ENCODE measurements at regions not wholly inside any gene's neighbourhood (a gene's known extent, or its start where the extent isn't known, plus 50 kb on each side); places are given as distances from the start of the nearest gene placed in this dataset.

- DNase-seq (ENCODE audit: low read depth): no peak
Measured at GRCh38 chr4:35867057-35867456, 377.3 kb downstream of the ARAP2 start.

DNA sequence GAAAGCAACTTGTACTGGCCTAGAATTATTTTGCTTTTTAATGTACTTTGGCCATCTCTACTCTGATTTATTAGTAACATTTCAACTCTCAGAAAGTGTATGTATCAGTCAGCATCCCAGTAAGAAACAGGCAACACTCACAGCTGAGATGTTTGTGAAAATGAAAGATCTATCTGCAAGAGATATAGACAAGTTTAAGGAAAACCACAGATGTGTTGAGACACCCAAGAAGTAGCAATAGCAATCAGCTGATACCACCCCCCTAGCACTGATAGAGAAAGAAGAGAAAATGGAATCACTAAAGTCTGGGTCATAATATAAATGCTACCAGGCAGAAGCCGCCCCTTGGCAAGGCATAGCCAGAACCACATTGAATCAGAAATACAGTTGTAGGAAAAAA lies 372.0 kb downstream of the ARAP2 start:
- DNase-seq (ENCODE audit: low read depth): no peak

GRCh38 chr4:35879479-35879878 lies 364.8 kb downstream of the ARAP2 start:
- no peak for DNase-seq (ENCODE audit: low read depth)

DNA sequence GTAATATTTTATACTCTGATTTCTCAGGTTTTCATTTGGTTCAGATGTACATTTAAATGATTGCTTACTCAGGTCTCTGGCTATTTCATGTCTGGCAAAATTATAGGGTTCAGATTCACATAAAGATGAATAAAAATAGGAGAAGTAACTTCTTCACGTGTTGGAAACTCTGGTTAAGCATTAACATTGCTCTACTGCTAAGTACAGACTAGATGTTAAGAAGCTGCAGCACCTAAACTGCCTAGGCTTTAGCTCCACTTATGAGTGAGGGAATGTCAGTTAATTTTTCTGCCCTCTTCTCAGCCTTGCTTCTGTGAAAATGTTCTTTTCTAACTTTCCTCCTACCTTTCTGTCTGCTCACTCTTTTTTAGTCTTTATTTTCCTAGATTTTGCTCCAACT lies 361.2 kb downstream of the ARAP2 start:
- DNase-seq (ENCODE audit: low read depth): no peak

DNA sequence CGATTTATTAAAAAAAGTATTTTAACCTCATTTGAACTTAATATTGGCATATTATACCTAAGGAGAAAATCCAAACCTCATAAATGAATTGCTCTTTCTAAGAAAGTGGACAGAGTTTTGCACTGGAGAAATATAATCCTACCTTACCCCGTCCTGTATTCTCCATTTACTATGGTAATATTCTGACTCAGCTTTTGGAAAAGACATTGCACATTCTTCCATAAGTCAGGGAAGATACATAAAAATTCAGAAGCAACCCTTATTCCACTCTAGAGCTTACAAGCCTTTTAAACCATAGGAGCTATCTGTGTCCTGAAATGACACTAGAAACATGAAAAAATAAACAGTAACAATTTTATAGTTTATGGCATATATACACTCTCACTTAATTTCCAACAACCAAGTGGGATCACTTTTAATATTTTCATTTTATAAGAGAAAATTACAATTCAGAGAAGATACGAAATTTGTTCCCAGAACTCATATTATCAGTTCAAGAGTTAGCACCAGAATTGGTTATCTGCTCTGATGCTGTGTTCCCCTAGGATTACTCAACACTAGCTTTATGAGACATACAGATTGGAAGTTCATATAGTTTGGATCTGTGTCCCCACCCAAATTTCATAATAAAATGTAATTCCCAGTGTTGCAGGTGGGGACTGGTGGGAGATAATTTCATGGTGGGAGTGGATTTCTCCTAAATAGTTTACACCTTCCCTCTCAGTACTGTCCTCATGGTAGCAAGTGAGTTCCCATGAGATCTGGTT lies 359.4 kb downstream of the ARAP2 start:
- DNase-seq (ENCODE audit: low read depth): no peak

DNA sequence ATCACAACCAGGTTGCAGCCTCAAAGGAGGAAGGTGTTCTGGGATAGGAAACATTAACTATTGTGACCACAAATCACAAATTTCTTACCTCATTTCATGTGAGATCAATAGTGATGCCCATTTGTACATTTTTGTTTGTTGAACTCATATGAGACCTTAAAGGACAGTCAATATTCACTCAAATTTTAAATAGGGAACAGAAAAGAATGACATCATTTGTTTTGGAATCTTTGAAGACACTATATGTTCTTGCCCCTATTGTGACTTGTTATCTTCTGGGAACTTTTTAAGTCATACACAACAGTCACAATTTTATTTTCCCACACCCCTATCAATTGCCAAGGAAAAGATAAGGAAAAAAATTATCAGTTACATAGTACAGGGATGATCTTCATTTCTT lies 346.5 kb downstream of the ARAP2 start:
- DNase-seq (ENCODE audit: low read depth): no peak

GRCh38 chr4:35900286-35901243 lies 343.7 kb downstream of the ARAP2 start:
- no peak for DNase-seq (ENCODE audit: low read depth)

DNA sequence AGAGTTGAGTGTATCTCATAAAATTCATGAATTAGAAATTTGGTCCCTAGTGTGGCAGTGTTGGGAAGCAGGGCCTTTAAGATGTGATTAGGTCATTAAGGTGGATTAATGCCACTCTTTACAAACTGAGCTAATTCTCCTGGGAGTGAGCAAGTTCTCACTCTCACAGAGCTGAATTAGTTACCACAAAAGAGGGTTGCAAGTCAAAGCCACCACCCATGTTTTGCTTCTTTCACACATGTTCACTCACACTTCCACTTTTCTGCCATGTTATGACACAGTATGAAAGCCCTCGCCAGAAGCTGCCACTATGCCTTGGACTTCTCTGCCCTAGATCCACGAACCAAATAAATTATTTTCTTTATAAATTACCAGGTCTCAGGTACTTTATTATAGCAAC lies 332.1 kb downstream of the ARAP2 start:
- DNase-seq (ENCODE audit: low read depth): no peak

- DNase-seq (ENCODE audit: low read depth): no peak
Measured at GRCh38 chr4:35918491-35918977, 325.8 kb downstream of the ARAP2 start.

- no peak for DNase-seq (ENCODE audit: low read depth)
Measured at GRCh38 chr4:35925806-35926205, 318.5 kb downstream of the ARAP2 start.

DNA sequence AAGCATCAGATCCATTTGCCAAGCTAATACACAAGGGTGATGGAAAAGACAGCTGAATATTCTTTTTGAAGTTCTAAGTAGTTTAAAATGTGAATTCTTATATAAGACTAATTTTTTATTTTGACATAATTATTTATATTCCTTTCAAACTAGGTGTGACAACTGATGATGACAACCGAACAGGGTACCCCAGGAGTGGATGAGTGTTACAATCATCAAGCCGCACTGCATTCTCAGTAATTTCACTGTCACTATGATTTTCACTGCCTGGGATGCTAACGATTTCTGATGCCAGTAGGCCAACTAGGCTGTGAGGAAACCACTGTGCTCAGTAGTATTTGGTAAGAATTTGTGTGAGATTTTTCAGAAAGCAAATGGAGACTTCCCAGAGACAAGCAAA lies 317.5 kb downstream of the ARAP2 start:
- no peak for DNase-seq (ENCODE audit: low read depth)

GRCh38 chr4:35933901-35934300 lies 310.4 kb downstream of the ARAP2 start:
- no peak for DNase-seq (ENCODE audit: low read depth)

GRCh38 chr4:35934320-35934981 lies 309.9 kb downstream of the ARAP2 start:
- no peak for DNase-seq (ENCODE audit: low read depth)

DNA sequence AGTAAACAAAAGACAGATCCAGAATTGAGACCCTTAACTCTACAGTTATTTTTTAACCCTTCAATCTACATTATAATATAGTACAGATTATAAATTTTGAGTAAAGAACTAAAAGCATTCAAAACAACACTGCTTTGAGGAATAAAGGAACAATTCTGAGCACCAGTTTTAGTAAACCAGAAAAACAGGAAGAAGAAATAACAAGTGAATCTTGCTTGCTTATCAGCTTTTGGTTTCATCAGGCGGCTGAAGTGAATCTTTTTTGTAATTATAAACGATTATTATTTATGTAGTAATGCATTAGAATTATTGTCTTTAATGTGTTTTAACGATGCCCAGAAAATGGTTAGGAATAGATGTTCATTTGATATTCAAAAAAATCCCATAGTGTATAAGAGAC lies 305.4 kb downstream of the ARAP2 start:
- no peak for DNase-seq (ENCODE audit: low read depth)

DNA sequence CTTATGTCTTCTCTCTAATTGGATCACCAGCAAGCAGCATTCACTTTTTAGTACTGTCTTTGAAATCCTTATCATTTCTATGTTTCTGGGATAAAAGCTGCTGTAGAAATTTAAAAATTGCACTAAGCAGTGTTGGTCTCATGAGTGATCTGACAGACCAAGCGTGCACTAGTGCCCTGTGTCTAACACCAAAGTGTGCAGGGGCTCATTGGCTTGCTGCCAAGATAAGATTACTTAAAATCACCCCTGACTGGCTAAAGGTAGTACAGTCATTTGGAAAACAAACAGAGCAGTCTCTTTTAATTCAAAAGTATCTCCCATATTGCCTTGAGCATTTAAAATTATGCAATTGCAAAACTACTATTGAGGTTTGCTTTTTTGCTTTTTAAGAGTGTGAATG lies 304.6 kb downstream of the ARAP2 start:
- DNase-seq (ENCODE audit: low read depth): no peak

DNA sequence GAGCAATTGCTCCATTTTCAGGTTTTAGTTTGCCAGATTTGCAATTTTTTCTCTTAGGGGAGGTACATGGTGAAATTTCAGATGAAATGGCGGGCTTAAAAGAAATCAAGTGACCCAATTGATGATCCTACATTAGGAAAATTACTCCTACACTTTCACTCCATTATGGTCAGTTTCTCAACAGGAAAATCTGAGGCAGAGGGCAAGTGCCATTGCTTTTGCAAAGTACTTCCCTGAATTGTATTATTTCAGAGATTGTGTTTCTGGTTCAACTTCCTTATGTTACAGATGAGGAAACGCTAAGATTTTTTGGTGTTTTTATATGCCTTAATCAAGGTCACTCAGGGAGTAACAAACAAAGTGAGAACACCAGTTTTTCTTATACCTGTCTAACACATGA lies 302.2 kb downstream of the ARAP2 start:
- DNase-seq (ENCODE audit: low read depth): no peak

GRCh38 chr4:35943606-35944005 lies 300.7 kb downstream of the ARAP2 start:
- DNase-seq (ENCODE audit: low read depth): no peak

DNA sequence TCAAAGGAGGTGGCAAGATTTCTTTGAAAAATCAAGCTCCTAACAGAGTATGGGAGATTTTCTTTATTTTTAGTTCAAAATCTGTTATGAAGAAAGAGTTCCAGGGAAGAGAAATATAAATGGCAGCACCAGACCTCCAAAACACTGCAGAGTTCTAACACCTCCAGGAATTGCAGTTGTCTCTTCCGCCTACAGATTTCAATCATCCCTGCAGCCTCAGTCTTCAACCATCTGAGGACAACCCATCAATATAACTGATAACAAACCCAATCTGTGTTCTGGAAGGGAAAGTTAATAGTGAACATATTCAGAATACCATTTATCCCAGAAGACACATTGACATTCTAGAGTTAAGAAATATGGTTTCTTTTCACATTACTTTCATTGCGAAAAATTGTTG lies 296.1 kb downstream of the ARAP2 start:
- DNase-seq (ENCODE audit: low read depth): no peak

DNA sequence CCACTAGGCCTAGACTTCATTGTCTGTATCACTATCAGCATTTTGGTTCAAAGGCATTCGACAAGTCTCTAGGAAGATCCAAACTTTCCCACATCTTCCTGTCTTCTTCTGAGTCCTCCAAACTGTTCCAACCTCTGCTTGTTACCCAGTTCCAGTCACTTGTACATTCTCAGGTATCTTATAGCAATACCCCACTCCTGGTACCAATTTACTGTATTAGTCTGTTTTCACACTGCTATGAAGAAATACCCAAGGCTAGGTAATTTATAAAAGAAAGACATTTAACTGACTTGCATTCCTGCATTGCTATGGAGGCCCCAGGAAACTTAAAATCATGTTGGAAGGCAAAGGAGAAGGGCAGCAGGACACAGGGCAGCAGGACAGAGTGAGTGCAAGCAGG lies 293.9 kb downstream of the ARAP2 start:
- DNase-seq (ENCODE audit: low read depth): no peak

DNA sequence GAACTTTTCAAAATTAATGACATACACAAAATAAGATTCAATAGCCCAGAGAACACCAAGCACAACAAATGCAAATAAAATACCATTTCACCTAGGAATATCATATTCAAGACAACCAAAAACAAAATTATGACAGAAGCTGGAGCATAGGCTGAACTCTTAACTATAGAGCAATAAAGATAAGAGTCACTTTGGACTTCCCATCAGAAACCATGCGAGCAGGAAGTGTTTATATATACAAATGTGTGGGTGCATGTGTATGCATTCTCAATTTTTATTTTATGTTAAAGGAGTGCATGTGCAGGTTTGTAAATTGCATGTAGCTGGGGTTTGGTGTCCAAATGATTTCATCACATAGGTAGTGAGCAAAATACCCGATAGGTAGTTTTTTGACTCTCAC lies 291.6 kb downstream of the ARAP2 start:
- DNase-seq (ENCODE audit: low read depth): no peak

DNA sequence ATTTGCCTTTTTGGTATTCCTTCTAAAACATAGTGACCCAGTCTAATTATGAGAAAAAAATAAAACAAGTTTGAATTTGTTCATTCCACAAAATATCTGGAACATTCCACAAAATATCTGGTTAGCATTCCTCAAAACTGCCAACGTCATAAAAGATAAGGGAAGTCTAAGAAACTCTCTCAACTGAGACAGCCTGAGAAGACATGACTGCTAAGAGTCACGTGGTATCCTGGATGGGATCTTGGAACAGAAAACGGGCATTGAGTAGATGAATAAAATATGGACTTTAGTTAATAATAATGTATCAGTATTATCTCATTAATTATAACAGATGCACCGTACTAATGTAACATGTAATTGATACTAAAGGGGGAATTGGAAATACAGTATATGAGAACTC lies 280.9 kb downstream of the ARAP2 start:
- DNase-seq (ENCODE audit: low read depth): no peak

- DNase-seq (ENCODE audit: low read depth): no peak
Measured at GRCh38 chr4:35963974-35964515, 280.3 kb downstream of the ARAP2 start.

Data from stromal cell of bone marrow (primary cell).